ENCODE measurements at regions not wholly inside any gene's neighbourhood (a gene's known extent, or its start where the extent isn't known, plus 50 kb on each side); places are given as distances from the start of the nearest gene placed in this dataset.

DNA sequence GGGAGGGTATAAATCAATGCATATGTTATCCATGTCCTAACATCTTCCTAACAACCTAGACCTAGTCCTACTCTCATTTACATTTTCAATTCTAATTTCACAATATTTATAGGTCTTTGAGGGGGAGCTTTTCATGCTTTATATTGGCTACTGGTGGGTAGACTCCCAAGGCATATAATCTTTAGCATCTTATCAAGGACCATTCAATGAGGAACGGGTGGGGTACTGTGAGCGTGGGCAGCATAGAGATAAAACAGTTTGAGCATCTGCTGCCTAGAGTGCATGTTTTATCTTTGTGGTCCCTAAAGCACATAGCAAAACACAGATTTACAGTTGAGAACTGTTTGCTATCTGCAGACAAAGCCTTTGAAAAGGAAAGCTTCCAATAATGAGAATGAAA, 427.6 kb upstream of the WWC1 start:
- TF ChIP-seq CTCF (optimal IDR thresholded peaks at IDR 0.05 in 1 of 3, IDR thresholded peaks at IDR 0.05 in 1 of 3, conservative IDR thresholded peaks at IDR 0.05 in 1 of 3; ENCODE audit: extremely low read depth in 1 of 3, insufficient read depth in 2 of 3, low read length in 3 of 3) = no peak
- no peak for TF ChIP-seq EZH2 (IDR thresholded peaks at IDR 0.05; ENCODE audit: low read length)
- no peak for FAIRE-seq
- H3K36me3 ChIP-seq (ENCODE audit: control insufficient read depth in 2 of 2, extremely low read depth in 1 of 2, insufficient read depth in 2 of 2, low read length in 2 of 2) = peaks cover 19 to 25% of the 10 kb centered on the region in 2 experiments

DNA sequence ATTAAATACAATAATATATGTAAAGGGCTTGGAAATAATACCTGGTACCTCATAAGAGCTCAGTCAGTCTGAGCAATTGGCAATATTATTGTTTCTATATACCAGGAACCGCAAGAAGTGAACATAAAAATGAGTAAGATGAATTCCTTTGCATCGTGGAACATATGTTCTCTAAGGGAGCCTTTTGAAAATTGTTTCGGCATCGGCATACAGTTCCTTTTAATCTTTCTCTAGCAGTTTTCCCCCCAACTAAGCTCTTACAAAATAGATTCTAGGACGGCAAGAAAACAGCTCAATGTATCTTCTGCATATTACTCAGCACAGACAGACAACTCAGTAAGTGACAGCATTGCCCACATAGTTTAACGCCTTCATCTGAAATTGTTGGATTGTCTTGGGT, 426.6 kb upstream of the WWC1 start:
- Histone ChIP-seq H3K4me2 (ENCODE audit: control insufficient read depth, extremely low read depth, insufficient read depth, low read depth, low read length) (no peak overlapping the region), H3K79me2 (ENCODE audit: control insufficient read depth, insufficient read depth, low read length) (peaks cover 66% of the 10 kb centered on the region), H3K36me3 (ENCODE audit: control insufficient read depth in 2 of 2, extremely low read depth in 1 of 2, insufficient read depth in 2 of 2, low read length in 2 of 2) (peaks cover 21 to 25% of the 10 kb centered on the region in 2 experiments), H3K9me3 (ENCODE audit: control insufficient read depth, low read depth, low read length) (no peaks in the 10 kb centered on the region), H3K9ac (ENCODE audit: control insufficient read depth, extremely low read depth, insufficient read depth, low read length) (no peak overlapping the region), H4K20me1 (ENCODE audit: control insufficient read depth, extremely low read depth, insufficient read depth, low read length) (peaks cover 10% of the 10 kb centered on the region), H3K4me3 (ENCODE audit: control insufficient read depth in 2 of 3, extremely low read depth in 1 of 3, insufficient read depth in 2 of 3, low read depth in 1 of 3, low read length in 3 of 3) (no peak overlapping the region), H3K27ac (ENCODE audit: control insufficient read depth, insufficient read depth, low read length) (no peak overlapping the region), H3K9me1 (ENCODE audit: control insufficient read depth, extremely low read depth, insufficient read depth, low read length) (peaks cover 4% of the 10 kb centered on the region), H3K4me1 (ENCODE audit: control insufficient read depth, extremely low read depth, insufficient read depth, low read length) (no peaks in the 10 kb centered on the region), H2AFZ (ENCODE audit: control insufficient read depth, low read length) (no peak overlapping the region), H3K27me3 (ENCODE audit: control insufficient read depth, extremely low read depth, insufficient read depth, low read length) (no peaks in the 10 kb centered on the region)
- FAIRE-seq (no peak), DNase-seq (ENCODE audit: low read depth, low spot score) (no peak)
- dilution Hi-C loops (cut with MboI; ENCODE audit: extremely low pct_ligation_motif_present, low sequenced_read_pairs) = no loop called here
- TF ChIP-seq EZH2 (IDR thresholded peaks at IDR 0.05; ENCODE audit: low read length) = no peak
- no peak for TF ChIP-seq CTCF (optimal IDR thresholded peaks at IDR 0.05 in 1 of 3, IDR thresholded peaks at IDR 0.05 in 1 of 3, conservative IDR thresholded peaks at IDR 0.05 in 1 of 3; ENCODE audit: extremely low read depth in 1 of 3, insufficient read depth in 2 of 3, low read length in 3 of 3)

More for the DNA sequence above, 427.6 kb upstream of the WWC1 start:
- Histone ChIP-seq H3K27ac (ENCODE audit: control insufficient read depth, insufficient read depth, low read length) (no peak overlapping the region), H3K4me2 (ENCODE audit: control insufficient read depth, extremely low read depth, insufficient read depth, low read depth, low read length) (no peak overlapping the region), H3K4me1 (ENCODE audit: control insufficient read depth, extremely low read depth, insufficient read depth, low read length) (no peaks in the 10 kb centered on the region), H4K20me1 (ENCODE audit: control insufficient read depth, extremely low read depth, insufficient read depth, low read length) (peaks cover 10% of the 10 kb centered on the region), H2AFZ (ENCODE audit: control insufficient read depth, low read length) (no peak overlapping the region), H3K27me3 (ENCODE audit: control insufficient read depth, extremely low read depth, insufficient read depth, low read length) (no peaks in the 10 kb centered on the region), H3K9me3 (ENCODE audit: control insufficient read depth, low read depth, low read length) (no peaks in the 10 kb centered on the region), H3K4me3 (ENCODE audit: control insufficient read depth in 2 of 3, extremely low read depth in 1 of 3, insufficient read depth in 2 of 3, low read depth in 1 of 3, low read length in 3 of 3) (no peak overlapping the region), H3K79me2 (ENCODE audit: control insufficient read depth, insufficient read depth, low read length) (peaks cover 58% of the 10 kb centered on the region), H3K9me1 (ENCODE audit: control insufficient read depth, extremely low read depth, insufficient read depth, low read length) (no peaks in the 10 kb centered on the region), H3K9ac (ENCODE audit: control insufficient read depth, extremely low read depth, insufficient read depth, low read length) (no peak overlapping the region)
- dilution Hi-C loops (cut with MboI; ENCODE audit: extremely low pct_ligation_motif_present, low sequenced_read_pairs) = no loop called here
- no peak for DNase-seq (ENCODE audit: low read depth, low spot score)

All from keratinocyte (primary cell).